HEK293T (cell line): ENCODE measurements at regions not wholly inside any gene's neighbourhood (a gene's known extent, or its start where the extent isn't known, plus 50 kb on each side); places are given as distances from the start of the nearest gene placed in this dataset.
A peak's percentile ranks its signal among the peaks of the same experiment; 100 is the strongest.

Source experiments
- CTCF ChIA-PET: fragments of 350-600 bp; formaldehyde crosslinking; extraction: SDS; loops from one replicate; lab custom pipeline; 2021; ENCODE audit warnings: antibody characterized with exemption, inconsistent platforms; lab: Yijun Ruan, JAX
- POLR2A ChIA-PET: fragments of 350-600 bp; formaldehyde crosslinking; extraction: SDS; loops from one replicate; lab custom pipeline; 2020; ENCODE audit warnings: antibody characterized with exemption, inconsistent platforms; lab: Yijun Ruan, JAX
- DNase-seq: peaks from one replicate; pipeline ENCODE4 v3.0.0; 2012; ENCODE audit warnings: mixed read lengths; ENCODE audit errors: extremely low spot score
- ARNT ChIP-seq: fragments of 450-650 bp; IDR thresholded peaks from 2 replicates; pipeline ENCODE4 v1.6.1; 2017; ENCODE audit warnings: mild to moderate bottlenecking
- BHLHE40 ChIP-seq: fragments of 450-650 bp; IDR thresholded peaks from 2 replicates; pipeline ENCODE4 v1.6.1; 2016; ENCODE audit warnings: mild to moderate bottlenecking, moderate library complexity, borderline replicate concordance
- CTBP1 ChIP-seq: fragments of 450-650 bp; IDR thresholded peaks from 2 replicates; pipeline ENCODE4 v1.6.1; 2016; ENCODE audit warnings: borderline replicate concordance
- ELF4 ChIP-seq: fragments of 450-650 bp; IDR thresholded peaks from 2 replicates; pipeline ENCODE4 v1.6.1; 2017; ENCODE audit warnings: antibody characterized with exemption
- FOXA1 ChIP-seq: fragments of 450-650 bp; IDR thresholded peaks from 2 replicates; pipeline ENCODE4 v1.6.1; 2016; ENCODE audit warnings: mild to moderate bottlenecking
- FOXK2 ChIP-seq: fragments of 450-650 bp; IDR thresholded peaks from 2 replicates; pipeline ENCODE4 v1.6.1; 2016; ENCODE audit warnings: mild to moderate bottlenecking
- FOXM1 ChIP-seq: fragments of 450-650 bp; IDR thresholded peaks from 2 replicates; pipeline ENCODE4 v1.6.1; 2017; ENCODE audit warnings: mild to moderate bottlenecking, borderline replicate concordance
- HDGF ChIP-seq: fragments of 450-650 bp; IDR thresholded peaks from 2 replicates; pipeline ENCODE4 v1.6.1; 2017; ENCODE audit warnings: antibody characterized with exemption, borderline replicate concordance
- L3MBTL2 ChIP-seq: fragments of 450-650 bp; conservative IDR thresholded peaks from 2 replicates; pipeline ENCODE4 v1.6.1; 2016; ENCODE audit warnings: mild to moderate bottlenecking
- LEF1 ChIP-seq: fragments of 450-650 bp; IDR thresholded peaks from 2 replicates; pipeline ENCODE4 v1.6.1; 2017; ENCODE audit warnings: mild to moderate bottlenecking, borderline replicate concordance
- NFRKB ChIP-seq: fragments of 450-650 bp; IDR thresholded peaks from 2 replicates; pipeline ENCODE4 v1.6.1; 2016; ENCODE audit warnings: mild to moderate bottlenecking, moderate library complexity
- SP1 ChIP-seq: fragments of 450-650 bp; IDR thresholded peaks from 2 replicates; pipeline ENCODE4 v1.6.1; 2017
- SUZ12 ChIP-seq: fragments of 450-650 bp; IDR thresholded peaks from 2 replicates; pipeline ENCODE4 v1.6.1; 2016; ENCODE audit warnings: mild to moderate bottlenecking
- TARDBP ChIP-seq: fragments of 450-650 bp; IDR thresholded peaks from 2 replicates; pipeline ENCODE4 v1.6.1; 2016
- ZNF384 ChIP-seq: fragments of 450-650 bp; IDR thresholded peaks from 2 replicates; pipeline ENCODE4 v1.6.1; 2016
- TF ChIP-seq, protein P1 (sequence below): fragments of 450-650 bp; IDR thresholded peaks from 2 replicates; pipeline ENCODE4 v1.6.1; 2016

DNA sequence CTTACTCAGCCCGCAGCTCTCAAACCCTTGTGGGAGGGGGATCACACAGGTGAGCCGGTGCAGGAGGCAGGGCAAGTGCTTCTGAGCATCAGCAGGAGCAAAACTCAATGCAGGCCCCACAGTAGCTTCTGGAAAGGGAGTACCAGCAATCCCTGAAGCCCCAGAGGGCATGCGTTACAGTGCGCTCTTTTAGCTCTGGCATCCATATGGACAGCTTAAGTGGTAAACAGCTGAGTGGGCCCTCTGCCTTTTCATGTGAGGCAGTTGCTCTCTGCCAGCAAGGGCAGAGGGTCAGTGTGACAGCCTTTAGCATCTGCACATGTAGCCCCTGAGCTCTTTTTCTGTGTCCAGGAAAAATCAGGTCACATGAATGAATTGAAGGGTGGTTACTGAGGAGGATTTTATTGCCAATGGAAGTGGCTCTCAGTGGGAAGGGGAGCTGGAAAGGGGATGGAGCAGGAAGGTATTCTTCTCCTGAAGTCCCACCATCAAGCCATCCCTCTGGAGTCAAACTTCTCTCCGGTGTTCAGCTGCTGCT is 464.3 kb upstream of the THRB start:
- CTCF ChIA-PET = no interaction called here
- TF ChIP-seq CTBP1 (no peak), SP1 (no peak), ZNF384 (no peak), ELF4 (no peak), TARDBP (no peak), BHLHE40 (no peak)
- no peak for DNase-seq
- POLR2A ChIA-PET = no interaction called here

GRCh38 chr3:24963762-24964625 is 464.1 kb upstream of the RARB start:
- POLR2A ChIA-PET = no interaction called here
- TF ChIP-seq ZNF384 (no peak), L3MBTL2 (no peak), NFRKB (no peak), LEF1 (no peak)
- DNase-seq = peak; percentile 16
- CTCF ChIA-PET = no interaction called here

- DNase-seq = no peak
- ChIA-PET CTCF (no interaction called here), POLR2A (no interaction called here)
- TF ChIP-seq FOXM1 (no peak), TARDBP (no peak), CTBP1 (no peak), HDGF (no peak), SP1 (no peak), ELF4 (no peak), L3MBTL2 (no peak), ZNF384 (no peak), NFRKB (no peak), SUZ12 (no peak), FOXA1 (no peak), FOXK2 (no peak), LEF1 (no peak), BHLHE40 (no peak)
- TF ChIP-seq, protein P1, sequence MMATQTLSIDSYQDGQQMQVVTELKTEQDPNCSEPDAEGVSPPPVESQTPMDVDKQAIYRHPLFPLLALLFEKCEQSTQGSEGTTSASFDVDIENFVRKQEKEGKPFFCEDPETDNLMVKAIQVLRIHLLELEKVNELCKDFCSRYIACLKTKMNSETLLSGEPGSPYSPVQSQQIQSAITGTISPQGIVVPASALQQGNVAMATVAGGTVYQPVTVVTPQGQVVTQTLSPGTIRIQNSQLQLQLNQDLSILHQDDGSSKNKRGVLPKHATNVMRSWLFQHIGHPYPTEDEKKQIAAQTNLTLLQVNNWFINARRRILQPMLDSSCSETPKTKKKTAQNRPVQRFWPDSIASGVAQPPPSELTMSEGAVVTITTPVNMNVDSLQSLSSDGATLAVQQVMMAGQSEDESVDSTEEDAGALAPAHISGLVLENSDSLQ = no peak
These were observed 462.2 kb upstream of the RARB start for GRCh38 chr3:24965706-24966385.

DNA sequence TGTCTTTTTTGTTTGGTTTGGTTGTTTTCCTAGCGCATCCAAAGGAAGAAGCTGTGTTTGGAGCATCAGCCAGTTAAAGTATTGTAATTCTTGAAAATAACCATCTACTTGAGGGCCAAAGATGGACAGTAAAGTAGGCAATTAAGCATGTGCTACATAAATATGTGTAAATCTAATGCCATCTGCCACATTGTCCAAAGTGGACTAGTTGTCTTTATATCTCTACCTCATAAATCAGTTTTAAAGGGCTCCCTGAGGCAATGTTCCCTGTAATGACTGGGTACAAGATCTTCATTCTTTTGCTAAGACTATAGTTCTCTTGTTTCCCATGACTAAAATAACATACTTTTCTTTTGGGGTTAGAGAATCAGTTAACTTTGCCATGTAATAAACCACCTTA is 460.0 kb upstream of the RARB start:
- CTCF ChIA-PET = no interaction called here

GRCh38 chr3:24972491-24972890 is 455.6 kb upstream of the RARB start:
- POLR2A ChIA-PET = no interaction called here
- CTCF ChIA-PET = no interaction called here
- no peak for DNase-seq

More for the DNA sequence above, 460.0 kb upstream of the RARB start:
- POLR2A ChIA-PET = no interaction called here
- TF ChIP-seq, protein P1 = peak; percentile 35; the same call in 1 of the 2 replicates
- TF ChIP-seq LEF1 (no peak), ZNF384 (no peak)
- DNase-seq = no peak

DNA sequence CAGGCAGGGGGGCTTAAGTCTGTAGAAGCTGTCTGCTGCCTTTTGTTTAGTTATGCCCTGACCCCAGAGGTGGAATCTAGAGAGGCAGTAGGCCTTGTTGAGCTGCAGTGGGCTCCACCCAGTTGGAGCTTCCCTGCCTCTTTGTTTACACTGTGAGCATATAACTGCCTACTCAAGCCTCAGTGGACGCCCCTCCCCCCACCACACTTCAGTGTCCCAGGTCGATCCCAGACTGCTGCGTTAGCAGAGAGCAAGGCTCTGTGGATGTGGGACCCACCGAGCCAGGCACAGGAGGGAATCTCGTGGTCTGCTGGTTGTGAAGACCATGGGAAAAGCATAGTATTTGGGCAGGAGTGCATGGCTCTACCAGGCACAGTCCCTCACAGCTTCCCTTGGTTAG is 446.8 kb upstream of the RARB start:
- CTCF ChIA-PET = no interaction called here

More at GRCh38 chr3:24972491-24972890, 455.6 kb upstream of the RARB start:
- TF ChIP-seq L3MBTL2 (no peak), SP1 (no peak), ZNF384 (no peak), TARDBP (no peak), CTBP1 (no peak), BHLHE40 (no peak), FOXM1 (no peak), FOXA1 (no peak), LEF1 (no peak), HDGF (no peak), ELF4 (no peak), ARNT (no peak), SUZ12 (no peak), FOXK2 (no peak), NFRKB (no peak)
- TF ChIP-seq, protein P1 = no peak

More for the DNA sequence above, 446.8 kb upstream of the RARB start:
- POLR2A ChIA-PET = no interaction called here
- DNase-seq = no peak
- TF ChIP-seq ELF4 = no peak
- no peak for TF ChIP-seq FOXK2
- no peak for TF ChIP-seq HDGF
- TF ChIP-seq L3MBTL2 = no peak
- TF ChIP-seq CTBP1 = no peak
- TF ChIP-seq TARDBP = no peak
- TF ChIP-seq NFRKB = no peak
- TF ChIP-seq ARNT = no peak
- no peak for TF ChIP-seq SUZ12
- TF ChIP-seq SP1 = no peak
- TF ChIP-seq, protein P1 = no peak
- TF ChIP-seq FOXA1 = no peak
- TF ChIP-seq FOXM1 = no peak
- no peak for TF ChIP-seq LEF1
- TF ChIP-seq ZNF384 = no peak
- no peak for TF ChIP-seq BHLHE40
